Endodermal cell (in vitro differentiated cells): ENCODE measurements at regions not wholly inside any gene's neighbourhood (a gene's known extent, or its start where the extent isn't known, plus 50 kb on each side); places are given as distances from the start of the nearest gene placed in this dataset.

Source experiments
- DNase-seq: peaks from one replicate; pipeline ENCODE4 v3.0.0-alpha.2; 2017
- H3K27ac ChIP-seq: 2 replicates; pipeline ENCODE4 v1.5.1; 2013; ENCODE audit warnings: mild to moderate bottlenecking, low read depth, low read length, moderate library complexity
- H3K27me3 ChIP-seq: 2 replicates; pipeline ENCODE4 v1.6.1; 2013; ENCODE audit warnings: mild to moderate bottlenecking, low read length, moderate library complexity; ENCODE audit not compliant: insufficient read depth, control insufficient read depth, poor library complexity, severe bottlenecking
- H3K36me3 ChIP-seq: 2 replicates; pipeline ENCODE4 v1.7.0; 2013; ENCODE audit warnings: mild to moderate bottlenecking, low read length, moderate library complexity; ENCODE audit not compliant: control insufficient read depth, insufficient read depth
- H3K4me1 ChIP-seq: one replicate; pipeline ENCODE4 v1.7.0; 2013; ENCODE audit warnings: low read length; ENCODE audit not compliant: control insufficient read depth, insufficient read depth
- H3K4me3 ChIP-seq: 2 replicates; pipeline ENCODE4 v1.5.1; 2013; ENCODE audit warnings: mild to moderate bottlenecking, low read length, moderate library complexity
- H3K9ac ChIP-seq: 2 replicates; pipeline ENCODE4 v1.6.1; 2013; ENCODE audit warnings: mild to moderate bottlenecking, low read length, moderate library complexity; ENCODE audit not compliant: poor library complexity, severe bottlenecking; ENCODE audit errors: extremely low read depth
- H3K9me3 ChIP-seq: 2 replicates; pipeline ENCODE4 v1.6.1; 2013; ENCODE audit warnings: mild to moderate bottlenecking, low read length, moderate library complexity; ENCODE audit not compliant: control insufficient read depth
- H3K27ac Mint-ChIP-seq: 2 replicates; pipeline ENCODE4 v1.8.0; 2020; ENCODE audit warnings: mixed read lengths
- H3K27me3 Mint-ChIP-seq: 2 replicates; pipeline ENCODE4 v1.8.0; 2021; ENCODE audit warnings: mild to moderate bottlenecking, mixed read lengths; ENCODE audit not compliant: insufficient read depth
- H3K36me3 Mint-ChIP-seq: 2 replicates; pipeline ENCODE4 v1.8.0; 2020; ENCODE audit warnings: low read depth, mixed read lengths
- H3K4me1 Mint-ChIP-seq: 2 replicates; pipeline ENCODE4 v1.8.0; 2020; ENCODE audit warnings: mixed read lengths
- H3K4me3 Mint-ChIP-seq: 2 replicates; pipeline ENCODE4 v1.8.0; 2020; ENCODE audit warnings: mild to moderate bottlenecking, moderate library complexity, mixed read lengths
- H3K9me3 Mint-ChIP-seq: 2 replicates; pipeline ENCODE4 v1.8.0; 2020; ENCODE audit warnings: mild to moderate bottlenecking, mixed read lengths
- WGBS, 2 experiments: methylation state at CpG; one replicate each; pipeline versions ENCODE4 v1.1.5 to v1.1.7; 2013; ENCODE audit warnings: missing lambda C conversion rate in 2 of 2, mixed read lengths in 1 of 2; ENCODE audit not compliant: insufficient coverage in 1 of 2, insufficient read length in 1 of 2; 5-methylcytosine and 5-hydroxymethylcytosine counted together
- TF ChIP-seq, protein P1 (sequence below): fragments of 200-600 bp; sonication (generic); conservative IDR thresholded peaks from 2 replicates; pipeline ENCODE4 v1.5.0; 2021; ENCODE audit warnings: antibody characterized with exemption, mild to moderate bottlenecking

DNA sequence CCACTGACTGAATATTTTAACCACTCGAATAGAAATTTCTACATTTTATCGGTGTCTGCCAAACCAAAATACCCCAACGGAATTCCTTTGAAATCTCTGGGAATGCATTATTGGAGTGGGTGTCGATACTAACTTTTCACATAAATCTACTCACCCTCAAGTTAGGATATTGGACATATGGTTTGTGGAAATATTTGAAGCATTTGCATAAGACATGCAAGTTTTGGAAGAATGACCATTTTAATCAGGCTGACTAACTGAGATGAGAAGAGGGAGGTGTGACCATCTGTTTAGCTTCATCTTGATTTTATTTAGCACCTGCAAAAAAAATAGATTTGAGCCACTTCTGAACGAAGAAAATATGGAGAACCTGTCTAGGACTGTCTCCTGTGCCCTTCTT lies 61.2 kb downstream of the KLF6 start:
- H3K27me3 Mint-ChIP-seq, result no peaks in the 10 kb centered on the region
- no peak overlapping the region for H3K4me3 Mint-ChIP-seq
- H3K36me3 Mint-ChIP-seq, result no peaks in the 10 kb centered on the region
- no peaks in the 10 kb centered on the region for H3K9me3 Mint-ChIP-seq
- H3K4me1 ChIP-seq, result no peaks in the 10 kb centered on the region
- DNase-seq, result no peak
- H3K4me1 Mint-ChIP-seq, result no peaks in the 10 kb centered on the region
- H3K9me3 ChIP-seq, result no peaks in the 10 kb centered on the region
- no peak overlapping the region for H3K27ac ChIP-seq
- no peak overlapping the region for H3K4me3 ChIP-seq
- TF ChIP-seq, protein P1, sequence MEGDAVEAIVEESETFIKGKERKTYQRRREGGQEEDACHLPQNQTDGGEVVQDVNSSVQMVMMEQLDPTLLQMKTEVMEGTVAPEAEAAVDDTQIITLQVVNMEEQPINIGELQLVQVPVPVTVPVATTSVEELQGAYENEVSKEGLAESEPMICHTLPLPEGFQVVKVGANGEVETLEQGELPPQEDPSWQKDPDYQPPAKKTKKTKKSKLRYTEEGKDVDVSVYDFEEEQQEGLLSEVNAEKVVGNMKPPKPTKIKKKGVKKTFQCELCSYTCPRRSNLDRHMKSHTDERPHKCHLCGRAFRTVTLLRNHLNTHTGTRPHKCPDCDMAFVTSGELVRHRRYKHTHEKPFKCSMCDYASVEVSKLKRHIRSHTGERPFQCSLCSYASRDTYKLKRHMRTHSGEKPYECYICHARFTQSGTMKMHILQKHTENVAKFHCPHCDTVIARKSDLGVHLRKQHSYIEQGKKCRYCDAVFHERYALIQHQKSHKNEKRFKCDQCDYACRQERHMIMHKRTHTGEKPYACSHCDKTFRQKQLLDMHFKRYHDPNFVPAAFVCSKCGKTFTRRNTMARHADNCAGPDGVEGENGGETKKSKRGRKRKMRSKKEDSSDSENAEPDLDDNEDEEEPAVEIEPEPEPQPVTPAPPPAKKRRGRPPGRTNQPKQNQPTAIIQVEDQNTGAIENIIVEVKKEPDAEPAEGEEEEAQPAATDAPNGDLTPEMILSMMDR, result no peak
- no peaks in the 10 kb centered on the region for H3K36me3 ChIP-seq
- no peak overlapping the region for H3K9ac ChIP-seq
- H3K27ac Mint-ChIP-seq, result no peak overlapping the region
- 92 to 100% methylated on average over 1 to 4 of the region's 5 CpGs for WGBS, 2 experiments
- H3K27me3 ChIP-seq, result no peaks in the 10 kb centered on the region

DNA sequence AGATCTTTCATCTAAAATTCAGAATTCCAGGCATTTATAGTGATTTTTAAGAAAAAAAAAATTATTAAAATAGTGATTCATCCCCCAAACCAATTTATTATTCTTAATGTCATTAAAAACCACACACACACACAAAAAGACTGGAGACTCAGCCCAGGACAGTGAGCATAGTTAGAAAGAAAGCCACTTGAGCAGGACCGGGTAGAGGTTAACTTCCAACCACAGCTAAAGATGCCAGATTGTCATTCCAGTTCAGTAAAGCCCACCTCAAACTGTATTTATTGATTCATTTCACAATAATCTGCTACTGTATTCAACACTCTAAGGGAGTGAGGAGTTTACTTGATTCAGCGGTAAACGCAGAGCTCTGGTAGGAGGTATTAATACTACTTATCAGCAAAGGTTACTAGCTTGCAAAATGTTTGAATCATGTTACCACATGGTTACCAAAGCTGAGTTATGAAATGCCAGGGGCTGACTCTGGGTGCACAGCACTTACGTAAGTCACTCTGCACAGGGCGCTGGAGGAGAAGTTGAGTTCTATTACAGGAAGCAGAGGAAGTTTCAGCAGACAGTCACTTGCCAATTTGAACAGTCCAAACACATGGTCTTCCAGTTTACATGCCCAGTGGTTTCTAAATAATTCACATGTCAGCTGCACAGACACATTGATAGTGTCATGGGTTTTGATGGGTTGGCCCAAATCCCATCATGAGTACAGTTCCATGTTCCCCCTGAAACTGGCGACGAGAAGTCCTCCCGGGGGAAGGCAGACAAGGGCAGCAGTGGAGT lies 64.6 kb downstream of the KLF6 start:
- H3K9ac ChIP-seq, result no peak overlapping the region
- Mint-ChIP-seq H3K4me1 (no peaks in the 10 kb centered on the region), H3K36me3 (no peaks in the 10 kb centered on the region), H3K4me3 (no peak overlapping the region), H3K9me3 (no peaks in the 10 kb centered on the region), H3K27me3 (peaks cover 2% of the 10 kb centered on the region), H3K27ac (no peak overlapping the region)
- WGBS, 2 experiments, result 96 to 100% methylated on average over 5 to 8 of the region's 8 CpGs
- no peaks in the 10 kb centered on the region for H3K27me3 ChIP-seq
- TF ChIP-seq, protein P1, result no peak
- no peaks in the 10 kb centered on the region for H3K9me3 ChIP-seq
- H3K36me3 ChIP-seq, result no peaks in the 10 kb centered on the region
- H3K4me3 ChIP-seq, result no peak overlapping the region
- no peak overlapping the region for H3K27ac ChIP-seq
- no peaks in the 10 kb centered on the region for H3K4me1 ChIP-seq
- no peak for DNase-seq

DNA sequence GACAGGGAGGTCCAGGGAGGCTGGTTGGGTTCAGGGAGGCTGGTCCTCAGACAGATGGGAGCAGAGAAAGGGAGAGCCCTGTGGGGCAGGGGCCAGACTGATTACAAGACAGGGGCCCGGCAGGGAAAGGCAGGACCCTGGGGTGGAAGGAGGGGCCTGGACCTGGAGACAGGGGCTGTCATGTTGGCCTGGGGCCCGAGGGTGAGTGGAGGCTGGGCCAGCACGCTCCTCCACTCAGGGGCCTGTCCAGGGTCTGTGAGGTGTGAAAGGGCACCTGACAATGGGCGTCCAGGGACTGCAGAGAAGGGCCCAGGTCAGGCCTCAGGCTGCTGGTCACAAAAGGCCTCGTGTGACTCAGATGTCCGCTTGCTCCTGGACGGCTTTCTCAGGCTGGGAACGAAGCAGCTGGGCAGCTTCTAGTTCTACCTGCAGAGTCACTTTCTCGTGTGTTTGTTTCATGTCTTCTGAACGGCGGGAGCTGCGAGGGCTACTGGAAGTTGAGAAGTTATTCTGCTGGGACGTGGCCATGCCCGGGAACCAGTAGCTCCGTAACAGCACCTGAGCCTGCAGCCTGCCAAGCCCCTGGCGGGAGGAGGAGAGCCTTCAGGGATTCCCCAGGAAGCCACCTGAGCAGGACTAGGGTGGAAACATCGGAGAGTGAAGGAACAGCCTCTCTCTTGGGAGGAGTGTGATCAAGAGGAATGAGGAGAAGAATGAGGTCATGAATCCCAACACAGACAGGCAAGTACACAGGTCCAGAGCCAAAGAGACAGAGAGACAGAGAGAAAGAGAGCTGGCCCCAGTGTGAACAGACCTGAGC lies 65.8 kb downstream of the KLF6 start:
- no peak overlapping the region for H3K4me3 ChIP-seq
- no peaks in the 10 kb centered on the region for H3K36me3 ChIP-seq
- H3K4me1 ChIP-seq, result no peaks in the 10 kb centered on the region
- no peaks in the 10 kb centered on the region for H3K4me1 Mint-ChIP-seq
- H3K27me3 Mint-ChIP-seq, result peaks cover 2% of the 10 kb centered on the region
- 86 to 90% methylated on average over 9 to 17 of the region's 17 CpGs for WGBS, 2 experiments
- TF ChIP-seq, protein P1, result no peak
- no peak overlapping the region for H3K27ac ChIP-seq
- H3K36me3 Mint-ChIP-seq, result no peaks in the 10 kb centered on the region
- H3K27me3 ChIP-seq, result no peaks in the 10 kb centered on the region
- no peaks in the 10 kb centered on the region for H3K9me3 Mint-ChIP-seq
- no peak overlapping the region for H3K27ac Mint-ChIP-seq
- no peak overlapping the region for H3K9ac ChIP-seq
- H3K4me3 Mint-ChIP-seq, result no peak overlapping the region
- H3K9me3 ChIP-seq, result no peaks in the 10 kb centered on the region
- DNase-seq, result no peak
